Tongue (tissue), 1 donor: ENCODE measurements at regions not wholly inside any gene's neighbourhood (a gene's known extent, or its start where the extent isn't known, plus 50 kb on each side); places are given as distances from the start of the nearest gene placed in this dataset.

Experiments
- DNase-seq: peaks from one replicate; pipeline ENCODE4 v3.0.0-alpha.2; 2015

- DNase-seq: no peak
Measured at GRCh38 chr18:50444539-50444938, 69.7 kb downstream of the SKA1 start.

GRCh38 chr18:50446629-50447028 is 71.8 kb downstream of the SKA1 start:
- no peak for DNase-seq

DNA sequence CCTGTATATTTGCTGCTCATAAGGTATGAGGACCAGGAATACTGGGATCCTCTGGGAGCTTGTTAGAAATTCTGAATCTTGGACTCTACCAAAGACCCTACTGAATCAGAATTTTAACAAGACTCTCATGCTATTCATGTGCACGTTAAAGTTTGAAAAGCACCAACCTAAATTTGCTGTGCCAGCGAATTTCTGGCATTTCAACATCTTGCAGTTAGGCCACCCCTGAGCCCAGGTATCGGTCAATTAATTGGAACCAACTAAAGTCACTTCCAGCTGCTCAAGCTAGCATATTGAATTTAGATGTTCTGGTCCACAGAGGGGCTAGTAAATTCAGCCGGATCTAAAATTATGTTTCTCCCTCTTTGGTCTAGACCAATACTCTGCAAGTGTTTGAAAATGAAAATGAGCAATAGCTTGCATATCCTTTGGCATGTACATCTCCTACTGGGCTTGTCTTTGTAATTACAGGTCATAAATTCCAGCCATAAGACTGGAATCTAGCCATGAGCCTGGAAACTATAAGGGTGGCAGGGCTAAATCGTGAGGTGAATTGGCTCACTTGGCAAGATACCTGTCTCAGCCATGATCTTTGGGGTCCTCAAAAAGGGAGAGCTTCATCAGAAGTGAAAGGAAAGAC is 72.4 kb downstream of the SKA1 start:
- no peak for DNase-seq

DNA sequence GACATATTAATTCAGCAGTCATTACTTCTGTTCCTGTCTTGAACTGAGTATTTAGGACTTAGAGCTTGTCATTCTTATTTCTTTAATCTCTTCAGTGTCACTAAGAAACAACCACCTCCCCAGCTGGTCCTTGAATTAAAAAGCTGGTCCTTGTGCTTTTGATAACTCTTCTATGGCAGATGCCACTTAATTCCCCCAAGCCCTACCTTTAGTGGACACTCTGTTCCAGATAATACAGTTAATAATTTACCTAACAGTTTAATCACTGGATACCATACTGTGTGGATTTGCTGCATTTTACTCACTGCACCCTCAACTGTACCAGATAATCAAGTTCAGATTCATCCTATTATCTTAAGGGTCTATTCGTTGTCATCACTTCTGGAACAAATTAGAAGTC is 73.1 kb downstream of the SKA1 start:
- DNase-seq: no peak

DNA sequence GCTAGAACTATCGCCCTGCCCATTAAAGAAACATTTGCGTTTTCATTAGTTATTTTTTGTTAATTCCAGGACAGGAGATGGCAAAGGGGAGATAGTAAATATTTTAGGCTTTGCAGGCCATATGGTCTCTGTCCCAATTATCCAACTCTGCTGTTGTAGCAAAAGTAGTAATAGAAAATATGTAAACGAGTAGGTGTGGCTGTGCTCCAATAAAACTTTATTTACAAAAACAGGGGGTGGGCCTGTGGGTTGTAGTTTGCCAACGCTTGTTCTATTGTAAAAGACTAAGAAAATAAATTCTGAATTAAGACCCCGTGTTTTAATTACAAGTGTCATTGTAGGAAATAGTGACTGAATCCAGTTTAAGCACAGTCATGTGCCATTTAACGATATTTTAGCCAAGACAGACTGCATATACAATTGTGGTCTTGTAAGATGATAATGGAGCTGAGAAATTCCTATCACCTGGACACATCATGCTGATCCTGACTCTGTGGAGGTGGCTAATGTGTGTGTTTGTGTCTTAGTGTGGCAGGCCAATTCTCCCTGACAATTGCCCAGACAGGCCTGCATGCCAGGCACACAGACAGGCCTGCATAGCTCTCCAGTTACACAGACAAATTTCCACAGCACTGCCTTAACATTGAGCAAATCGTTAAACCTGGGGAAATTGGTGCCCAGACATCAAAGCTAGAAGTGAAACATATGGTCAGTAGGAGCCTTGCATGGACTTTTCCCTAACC is 76.4 kb downstream of the SKA1 start:
- DNase-seq: no peak

GRCh38 chr18:50453014-50453680 is 78.3 kb downstream of the SKA1 start:
- no peak for DNase-seq

DNA sequence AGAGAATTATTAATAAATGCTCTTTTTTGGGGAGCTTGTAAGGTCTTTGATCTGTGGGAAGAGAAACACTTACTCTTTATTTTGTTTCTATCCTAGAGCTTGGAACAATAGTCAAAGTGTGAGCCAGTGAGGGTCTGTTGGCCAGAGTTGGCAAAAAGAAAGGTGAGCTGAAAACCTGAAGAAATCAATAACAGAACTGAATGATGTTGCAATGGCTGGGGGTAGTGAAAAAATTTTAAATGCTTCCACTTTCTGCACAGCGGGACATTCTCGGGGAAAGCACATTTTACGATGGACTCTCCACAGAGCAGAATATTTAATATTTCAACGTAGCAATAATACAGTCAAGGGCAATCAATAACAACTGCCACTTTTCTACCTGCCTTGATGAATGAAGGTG is 78.9 kb downstream of the SKA1 start:
- no peak for DNase-seq

- peak; percentile 21 for DNase-seq
Measured at GRCh38 chr18:50454387-50454988, 79.6 kb downstream of the SKA1 start.

GRCh38 chr18:50456285-50456684 is 81.4 kb downstream of the SKA1 start:
- DNase-seq: no peak

DNA sequence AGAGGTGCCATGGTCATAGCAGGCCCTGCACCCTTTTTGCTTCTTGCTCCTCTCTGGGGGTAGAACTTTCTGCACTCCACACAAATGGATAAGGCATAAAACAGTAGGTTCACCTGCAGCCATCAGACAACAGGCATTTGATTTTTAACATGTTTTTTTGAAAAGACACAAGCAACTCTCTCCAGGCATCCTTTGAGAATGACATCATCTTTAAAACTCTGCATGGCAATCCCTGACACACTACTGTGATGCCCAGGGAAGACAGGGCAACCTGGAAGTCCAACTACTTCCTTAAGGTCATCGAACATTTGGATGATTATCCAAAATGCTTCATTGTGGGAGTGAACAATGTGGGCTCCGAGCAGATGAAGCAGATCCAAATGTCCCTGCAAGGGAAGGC is 82.8 kb downstream of the SKA1 start:
- no peak for DNase-seq

- no peak for DNase-seq
Measured at GRCh38 chr18:50458366-50458765, 83.5 kb downstream of the SKA1 start.

- no peak for DNase-seq
Measured at GRCh38 chr18:50458796-50459195, 84.0 kb downstream of the SKA1 start.

GRCh38 chr18:50460062-50460461 is 85.2 kb downstream of the SKA1 start:
- DNase-seq: no peak

DNA sequence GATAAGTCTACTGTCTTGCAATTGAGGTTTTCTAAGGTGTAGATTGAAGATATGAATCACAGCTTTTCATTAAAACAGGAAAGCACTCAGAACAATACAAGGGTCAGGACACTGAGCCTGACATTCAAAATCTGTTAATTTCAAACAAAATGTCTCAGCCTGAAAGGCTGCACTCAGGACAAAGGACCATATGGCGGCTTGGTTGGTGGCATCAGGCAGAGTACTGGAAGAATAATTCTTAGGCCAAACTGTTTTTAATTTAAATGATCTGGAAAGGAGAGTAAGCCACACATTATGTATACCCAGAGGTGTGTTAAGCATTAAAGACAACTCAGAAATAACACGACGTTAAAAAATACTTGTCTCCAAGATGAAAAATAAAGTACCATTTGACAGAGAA is 85.9 kb downstream of the SKA1 start:
- no peak for DNase-seq

- no peak for DNase-seq
Measured at GRCh38 chr18:50461251-50461650, 86.4 kb downstream of the SKA1 start.

GRCh38 chr18:50465211-50466153 is 90.6 kb downstream of the SKA1 start:
- DNase-seq: no peak

GRCh38 chr18:50466634-50467033 is 91.8 kb downstream of the SKA1 start:
- DNase-seq: no peak

GRCh38 chr18:50468807-50469206 is 91.1 kb upstream of the MAPK4 start:
- DNase-seq: no peak

- no peak for DNase-seq
Measured at GRCh38 chr18:50469380-50469781, 90.5 kb upstream of the MAPK4 start.

DNA sequence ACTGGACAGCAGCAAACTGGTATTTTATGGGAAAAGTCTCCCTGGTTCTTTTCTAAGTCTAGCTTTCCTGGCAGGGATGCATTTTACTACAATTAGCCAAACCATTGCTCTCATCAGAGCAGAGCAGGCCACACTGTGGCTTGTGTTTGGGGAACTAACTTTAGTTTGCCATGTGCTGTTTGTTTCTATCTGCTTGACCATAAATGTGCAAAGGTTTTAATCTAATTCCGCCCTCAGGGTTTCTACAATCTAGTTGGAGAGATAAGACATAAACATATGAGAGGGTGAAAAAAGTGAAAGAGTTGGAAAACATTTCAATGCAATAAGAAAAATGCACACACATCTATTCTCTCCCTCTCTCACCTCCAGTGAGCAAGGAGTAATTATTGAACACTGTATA is 86.9 kb upstream of the MAPK4 start:
- no peak for DNase-seq

GRCh38 chr18:50473881-50474280 is 86.0 kb upstream of the MAPK4 start:
- DNase-seq: no peak

- DNase-seq: no peak
Measured at GRCh38 chr18:50475538-50476193, 84.2 kb upstream of the MAPK4 start.
